ENCODE measurements at regions not wholly inside any gene's neighbourhood (a gene's known extent, or its start where the extent isn't known, plus 50 kb on each side); places are given as distances from the start of the nearest gene placed in this dataset.

- TF ChIP-seq CTCF (IDR thresholded peaks at IDR 0.05; ENCODE audit: low read depth, low read length) = no peak
- TF ChIP-seq EZH2phosphoT487 (IDR thresholded peaks at IDR 0.05; ENCODE audit: low read depth) = no peak
These were observed 86.6 kb downstream of the HFE start for GRCh38 chr6:26173836-26174145.
